Nephron (organoid): ENCODE measurements at regions not wholly inside any gene's neighbourhood (a gene's known extent, or its start where the extent isn't known, plus 50 kb on each side); places are given as distances from the start of the nearest gene placed in this dataset.

Source experiments
- H3K27ac Mint-ChIP-seq, 3 experiments: 2 replicates each; pipeline ENCODE4 v1.8.0; 2020; ENCODE audit warnings: mixed read lengths in 3 of 3, mild to moderate bottlenecking in 2 of 3, moderate library complexity in 1 of 3
- H3K27me3 Mint-ChIP-seq: 2 replicates; pipeline ENCODE4 v1.8.0; 2021; ENCODE audit warnings: low read depth, mild to moderate bottlenecking, moderate library complexity, mixed read lengths
- H3K36me3 Mint-ChIP-seq: 2 replicates; pipeline ENCODE4 v1.8.0; 2020; ENCODE audit warnings: low read depth, mixed read lengths
- H3K4me1 Mint-ChIP-seq: 2 replicates; pipeline ENCODE4 v1.8.0; 2020; ENCODE audit warnings: mixed read lengths
- H3K4me3 Mint-ChIP-seq, 3 experiments: 2 replicates each; pipeline ENCODE4 v1.8.0; 2020; ENCODE audit warnings: mild to moderate bottlenecking in 3 of 3, mixed read lengths in 3 of 3, moderate library complexity in 2 of 3
- H3K9me3 Mint-ChIP-seq: 2 replicates; pipeline ENCODE4 v1.8.0; 2020; ENCODE audit warnings: mixed read lengths
- TF ChIP-seq, protein P1 (sequence below), 3 experiments: fragments of 200-600 bp; sonication (generic); IDR thresholded peaks; one replicate each; pipeline ENCODE4 v1.5.0; 2021; ENCODE audit warnings: antibody characterized with exemption in 3 of 3; ENCODE audit not compliant: unreplicated experiment in 3 of 3

DNA sequence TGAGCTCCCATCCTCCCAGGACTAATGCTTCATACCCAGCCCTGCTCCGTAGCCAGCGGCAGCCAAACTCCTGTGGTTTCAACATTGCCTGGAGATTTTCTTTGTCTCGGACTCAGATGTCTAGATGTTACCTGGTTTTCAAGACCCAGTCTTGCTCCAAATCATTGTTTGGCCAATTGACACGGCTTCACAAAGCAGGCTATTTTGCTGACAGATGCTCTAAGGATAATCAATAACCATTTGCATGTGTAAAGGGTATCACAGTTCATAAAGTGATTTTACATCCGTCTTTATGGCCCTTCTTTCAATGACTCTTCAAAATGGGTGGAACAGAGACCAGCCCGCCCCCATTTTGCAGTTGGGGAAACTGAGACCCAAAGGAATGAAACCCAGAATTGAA, 153.4 kb downstream of the SALL1 start:
- H3K27ac Mint-ChIP-seq: no peak overlapping the region
- no peaks in the 10 kb centered on the region for H3K36me3 Mint-ChIP-seq
- H3K4me3 Mint-ChIP-seq: no peak overlapping the region
- H3K27me3 Mint-ChIP-seq: peaks cover 13% of the 10 kb centered on the region
- no peaks in the 10 kb centered on the region for H3K9me3 Mint-ChIP-seq
- TF ChIP-seq, protein P1, sequence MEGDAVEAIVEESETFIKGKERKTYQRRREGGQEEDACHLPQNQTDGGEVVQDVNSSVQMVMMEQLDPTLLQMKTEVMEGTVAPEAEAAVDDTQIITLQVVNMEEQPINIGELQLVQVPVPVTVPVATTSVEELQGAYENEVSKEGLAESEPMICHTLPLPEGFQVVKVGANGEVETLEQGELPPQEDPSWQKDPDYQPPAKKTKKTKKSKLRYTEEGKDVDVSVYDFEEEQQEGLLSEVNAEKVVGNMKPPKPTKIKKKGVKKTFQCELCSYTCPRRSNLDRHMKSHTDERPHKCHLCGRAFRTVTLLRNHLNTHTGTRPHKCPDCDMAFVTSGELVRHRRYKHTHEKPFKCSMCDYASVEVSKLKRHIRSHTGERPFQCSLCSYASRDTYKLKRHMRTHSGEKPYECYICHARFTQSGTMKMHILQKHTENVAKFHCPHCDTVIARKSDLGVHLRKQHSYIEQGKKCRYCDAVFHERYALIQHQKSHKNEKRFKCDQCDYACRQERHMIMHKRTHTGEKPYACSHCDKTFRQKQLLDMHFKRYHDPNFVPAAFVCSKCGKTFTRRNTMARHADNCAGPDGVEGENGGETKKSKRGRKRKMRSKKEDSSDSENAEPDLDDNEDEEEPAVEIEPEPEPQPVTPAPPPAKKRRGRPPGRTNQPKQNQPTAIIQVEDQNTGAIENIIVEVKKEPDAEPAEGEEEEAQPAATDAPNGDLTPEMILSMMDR (IDR thresholded peaks at IDR 0.05; ENCODE audit: unreplicated experiment in 3 of 3): no peak
- no peaks in the 10 kb centered on the region for H3K4me1 Mint-ChIP-seq

DNA sequence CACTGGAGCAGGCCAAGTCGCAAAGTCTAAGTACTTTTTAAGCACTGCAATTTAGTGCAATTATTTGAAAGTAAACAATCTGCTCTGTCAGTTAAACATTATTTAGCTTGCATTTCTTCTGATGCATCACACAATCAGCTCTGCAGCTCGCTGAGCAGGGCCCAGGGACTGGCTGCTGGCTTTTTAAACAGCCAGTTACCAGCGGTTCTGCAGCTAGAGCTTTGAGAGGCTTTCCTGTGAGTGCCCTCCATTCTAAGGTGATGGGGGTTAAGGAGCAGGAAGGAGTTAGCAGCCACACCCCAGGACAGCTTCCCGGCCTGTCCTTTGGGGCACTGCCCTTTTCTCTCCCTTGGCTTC, 154.3 kb downstream of the SALL1 start:
- H3K9me3 Mint-ChIP-seq: no peaks in the 10 kb centered on the region

DNA sequence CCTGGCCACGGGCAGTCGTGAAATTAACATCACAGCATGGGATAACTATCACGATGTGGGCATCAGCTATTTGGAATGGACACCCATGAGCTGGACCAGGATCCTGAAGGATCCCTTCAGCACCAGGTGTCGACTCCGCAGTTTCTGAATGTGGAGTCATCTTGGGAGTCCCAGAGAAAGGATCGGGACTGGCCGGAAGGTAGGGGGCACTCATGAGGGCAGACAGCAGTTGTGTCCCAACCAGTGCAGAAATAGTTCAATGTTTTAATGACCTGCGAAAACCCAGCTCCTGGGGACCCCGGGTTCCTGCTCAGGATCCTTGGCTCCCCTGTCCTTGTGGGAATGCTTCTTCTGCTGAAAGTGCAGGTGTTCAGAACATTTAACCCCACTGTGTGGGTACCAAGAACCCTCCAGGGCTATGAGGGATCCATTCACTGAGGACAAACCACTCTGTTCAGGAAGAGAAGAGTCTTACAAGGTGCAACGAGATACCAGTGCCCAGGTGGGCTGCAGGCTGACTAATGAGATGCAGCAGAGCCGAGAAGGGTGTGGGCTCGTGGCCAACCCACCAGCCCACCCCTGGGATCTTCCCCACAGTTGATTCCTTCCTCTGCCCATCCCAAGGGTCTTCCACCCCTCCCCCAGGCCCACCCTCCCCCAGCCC, 154.8 kb downstream of the SALL1 start:
- Mint-ChIP-seq H3K9me3 (no peaks in the 10 kb centered on the region), H3K4me1 (no peaks in the 10 kb centered on the region), H3K27me3 (peaks cover 12% of the 10 kb centered on the region), H3K36me3 (no peaks in the 10 kb centered on the region), H3K4me3 (no peak overlapping the region), H3K27ac (no peak overlapping the region)
- TF ChIP-seq, protein P1 (IDR thresholded peaks at IDR 0.05; ENCODE audit: unreplicated experiment in 3 of 3): no peak

More for the DNA sequence above, 154.3 kb downstream of the SALL1 start:
- TF ChIP-seq, protein P1 (IDR thresholded peaks at IDR 0.05; ENCODE audit: unreplicated experiment in 3 of 3): no peak
- H3K27ac Mint-ChIP-seq: no peak overlapping the region
- H3K36me3 Mint-ChIP-seq: no peaks in the 10 kb centered on the region
- H3K4me1 Mint-ChIP-seq: no peaks in the 10 kb centered on the region
- H3K4me3 Mint-ChIP-seq: no peak overlapping the region
- H3K27me3 Mint-ChIP-seq: peaks cover 12% of the 10 kb centered on the region

- Mint-ChIP-seq H3K9me3 (no peaks in the 10 kb centered on the region), H3K27ac (no peak overlapping the region), H3K36me3 (no peaks in the 10 kb centered on the region), H3K4me1 (no peaks in the 10 kb centered on the region), H3K4me3 (no peak overlapping the region), H3K27me3 (peaks cover 12% of the 10 kb centered on the region)
- TF ChIP-seq, protein P1 (IDR thresholded peaks at IDR 0.05; ENCODE audit: unreplicated experiment in 3 of 3): no peak
These were observed 156.1 kb downstream of the SALL1 start for GRCh38 chr16:50994995-50995394.

DNA sequence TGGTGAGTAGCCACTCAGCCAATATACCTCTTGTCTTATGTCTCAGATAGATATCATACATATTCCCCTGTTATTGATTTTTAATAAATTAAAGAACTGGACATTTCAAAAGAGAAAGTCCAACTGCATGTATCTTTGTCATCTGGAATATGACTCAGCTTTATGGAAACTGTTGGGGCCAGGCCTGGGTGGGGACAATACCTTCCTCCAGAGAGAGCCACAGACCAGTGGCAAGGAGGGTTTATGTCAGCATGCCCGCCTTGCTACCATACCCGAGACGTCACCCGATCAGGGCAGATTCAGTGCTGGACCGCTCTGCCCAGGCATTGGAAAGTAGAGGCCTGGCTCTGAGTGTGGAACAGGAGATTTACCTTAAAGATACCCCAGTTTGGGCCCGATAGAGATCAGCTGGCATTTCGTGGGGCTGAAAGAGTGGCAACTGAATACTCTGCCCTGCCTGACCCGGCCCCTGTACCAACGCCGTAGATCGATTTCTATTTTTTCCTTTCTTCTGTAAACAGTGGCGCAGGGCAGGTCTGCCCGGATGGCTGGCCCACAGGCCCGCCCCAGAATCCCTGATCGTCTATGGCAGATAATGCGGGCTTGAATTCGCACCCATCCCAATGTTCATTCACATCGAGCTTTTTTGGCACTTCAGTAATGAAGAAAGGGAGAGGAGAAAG, 158.6 kb downstream of the SALL1 start:
- Mint-ChIP-seq H3K27me3 (peaks cover 10% of the 10 kb centered on the region), H3K27ac (no peak overlapping the region)

More for the DNA sequence above, 158.6 kb downstream of the SALL1 start:
- Mint-ChIP-seq H3K4me1 (no peaks in the 10 kb centered on the region), H3K4me3 (no peak overlapping the region), H3K36me3 (no peaks in the 10 kb centered on the region), H3K9me3 (no peaks in the 10 kb centered on the region)
- TF ChIP-seq, protein P1 (IDR thresholded peaks at IDR 0.05; ENCODE audit: unreplicated experiment in 3 of 3): no peak
